Spleen (tissue), 11 donors: ENCODE measurements at regions not wholly inside any gene's neighbourhood (a gene's known extent, or its start where the extent isn't known, plus 50 kb on each side); places are given as distances from the start of the nearest gene placed in this dataset.

Experiments
- DNase-seq: peaks from one replicate; pipeline ENCODE4 v3.0.0-alpha.2; 2020
- H3K27ac ChIP-seq, 8 donors: fragments of 200-600 bp; sonication (generic) in 7 of 8; 1 replicate in 4 of 8; 2 replicates in 4 of 8; pipeline versions ENCODE4 v1.5.0 to v1.8.0; 2016 to 2021; ENCODE audit warnings: inconsistent platforms in 4 of 8, mild to moderate bottlenecking in 4 of 8, moderate library complexity in 1 of 8
- H3K27me3 ChIP-seq, 7 donors: fragments of 200-600 bp; sonication (generic) in 6 of 7; replicated peaks in 1 of 7; 1 replicate in 4 of 7; 2 replicates in 3 of 7; pipeline versions ENCODE4 v1.5.0 to v1.8.0; 2016 to 2021; ENCODE audit warnings: inconsistent platforms in 3 of 7, mild to moderate bottlenecking in 1 of 7
- H3K36me3 ChIP-seq, 6 donors: fragments of 200-600 bp; sonication (generic) in 5 of 6; 1 replicate in 4 of 6; 2 replicates in 2 of 6; pipeline versions ENCODE4 v1.5.0 to v1.8.0; 2016 to 2021; ENCODE audit warnings: inconsistent platforms in 2 of 6
- H3K4me1 ChIP-seq, 6 donors: fragments of 200-600 bp; sonication (generic) in 5 of 6; 1 replicate in 3 of 6; 2 replicates in 3 of 6; pipeline versions ENCODE4 v1.5.0 to v1.8.0; 2016 to 2021; ENCODE audit warnings: inconsistent platforms in 3 of 6
- H3K4me3 ChIP-seq, 8 donors: fragments of 200-600 bp; sonication (generic) in 7 of 8; 1 replicate in 4 of 8; 2 replicates in 4 of 8; pipeline versions ENCODE4 v1.5.0 to v1.8.0; 2016 to 2021; ENCODE audit warnings: inconsistent platforms in 4 of 8, mild to moderate bottlenecking in 4 of 8, moderate library complexity in 2 of 8
- H3K9me3 ChIP-seq, 8 donors: fragments of 200-600 bp; sonication (generic) in 7 of 8; 1 replicate in 4 of 8; 2 replicates in 4 of 8; pipeline versions ENCODE4 v1.5.0 to v1.8.0; 2016 to 2021; ENCODE audit warnings: inconsistent platforms in 4 of 8
- POLR2A ChIP-seq, 3 donors: fragments of 450-650 bp; IDR thresholded peaks; one replicate each; pipeline ENCODE4 v1.5.1; 2017; ENCODE audit warnings: antibody characterized with exemption in 3 of 3, mild to moderate bottlenecking in 1 of 3
- POLR2AphosphoS5 ChIP-seq, 3 donors: sonication (generic); formaldehyde crosslinking; IDR thresholded peaks; one replicate each; pipeline ENCODE4 v1.5.1; 2017; ENCODE audit warnings: antibody characterized with exemption in 3 of 3
- WGBS, 5 donors: extraction: QIAGEN DNeasy Blood & Tissue Kit in 3 of 5; methylation state at CpG; one replicate each; pipeline versions ENCODE4 v1.1.5 to v1.1.7; 2013 to 2018; 5-methylcytosine and 5-hydroxymethylcytosine counted together
- intact Hi-C: fragments of 100-400 bp; cut with DNase I; formaldehyde crosslinking; loops from one replicate; pipeline ENCODE4 v1.15.0; 2023; ENCODE audit warnings: low total_unique reads
- TF ChIP-seq, protein P1 (sequence below), 11 experiments: fragments of 200-600 bp in 7 of 11; fragments of 450-650 bp in 4 of 11; sonication (generic) in 4 of 11; IDR thresholded peaks in 8 of 11; conservative IDR thresholded peaks in 3 of 11; 1 replicate in 7 of 11; 2 replicates in 4 of 11; pipeline versions ENCODE4 v1.4.0 to v1.8.0; 2016 to 2021; ENCODE audit warnings: antibody characterized with exemption in 11 of 11, inconsistent platforms in 4 of 11, mild to moderate bottlenecking in 1 of 11
- donor health status: healthy with polysubstance abuse.
- donor health status: DM: no; HTN: no; CAD: no; lungs with moderate emphysema.
- donor health status: DM: no; HTN: no; CAD: no.
- donor health status: Bipolar disorder and iron deficiency.
- donor health status: healthy.
- donor health status: DM: no; HTN: no; CAD: no.
- donor health status: DM: yes; HTN: yes; CAD: no.

DNA sequence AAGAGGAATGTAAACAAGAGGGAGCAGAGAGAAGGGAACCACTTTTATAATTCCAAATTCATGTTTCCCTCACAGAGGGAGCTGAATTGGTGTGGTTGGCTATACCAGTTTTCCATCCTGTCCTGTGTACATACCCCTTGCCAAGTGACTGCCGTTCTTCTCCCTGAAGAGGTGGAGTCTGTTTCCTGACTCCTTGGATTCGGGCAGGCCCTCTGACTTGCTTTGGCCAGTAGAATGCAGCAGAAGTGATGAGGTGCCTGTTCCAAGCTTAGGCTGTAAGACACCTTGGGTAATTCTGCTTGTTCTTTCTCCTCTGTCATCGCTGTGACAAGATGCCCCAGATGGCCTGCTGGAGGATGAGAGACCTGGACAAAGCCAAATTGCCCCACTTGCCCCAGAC is 124.7 kb downstream of the UCHL1 start:
- Histone ChIP-seq H3K4me1 (peaks cover 0 to 26% (median 6%) of the 10 kb centered on the region in 6 donors), H3K36me3 (no peaks in the 10 kb centered on the region), H3K4me3 (no peak overlapping the region), H3K27ac (no peak overlapping the region), H3K27me3 (no peaks in the 10 kb centered on the region), H3K9me3 (peaks cover 0 to 15% (median 8%) of the 10 kb centered on the region in 8 donors)
- WGBS, 5 donors: 33 to 74% (median 66%) methylated on average over 3 of the region's 3 CpGs
- TF ChIP-seq, protein P1, sequence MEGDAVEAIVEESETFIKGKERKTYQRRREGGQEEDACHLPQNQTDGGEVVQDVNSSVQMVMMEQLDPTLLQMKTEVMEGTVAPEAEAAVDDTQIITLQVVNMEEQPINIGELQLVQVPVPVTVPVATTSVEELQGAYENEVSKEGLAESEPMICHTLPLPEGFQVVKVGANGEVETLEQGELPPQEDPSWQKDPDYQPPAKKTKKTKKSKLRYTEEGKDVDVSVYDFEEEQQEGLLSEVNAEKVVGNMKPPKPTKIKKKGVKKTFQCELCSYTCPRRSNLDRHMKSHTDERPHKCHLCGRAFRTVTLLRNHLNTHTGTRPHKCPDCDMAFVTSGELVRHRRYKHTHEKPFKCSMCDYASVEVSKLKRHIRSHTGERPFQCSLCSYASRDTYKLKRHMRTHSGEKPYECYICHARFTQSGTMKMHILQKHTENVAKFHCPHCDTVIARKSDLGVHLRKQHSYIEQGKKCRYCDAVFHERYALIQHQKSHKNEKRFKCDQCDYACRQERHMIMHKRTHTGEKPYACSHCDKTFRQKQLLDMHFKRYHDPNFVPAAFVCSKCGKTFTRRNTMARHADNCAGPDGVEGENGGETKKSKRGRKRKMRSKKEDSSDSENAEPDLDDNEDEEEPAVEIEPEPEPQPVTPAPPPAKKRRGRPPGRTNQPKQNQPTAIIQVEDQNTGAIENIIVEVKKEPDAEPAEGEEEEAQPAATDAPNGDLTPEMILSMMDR (IDR thresholded peaks at IDR 0.05 in 8 of 11, conservative IDR thresholded peaks at IDR 0.05 in 3 of 11): no peak
- TF ChIP-seq POLR2AphosphoS5 (IDR thresholded peaks at IDR 0.05): no peak
- no peak for TF ChIP-seq POLR2A (IDR thresholded peaks at IDR 0.05)
- DNase-seq: no peak
- intact Hi-C loops: no loop called here

DNA sequence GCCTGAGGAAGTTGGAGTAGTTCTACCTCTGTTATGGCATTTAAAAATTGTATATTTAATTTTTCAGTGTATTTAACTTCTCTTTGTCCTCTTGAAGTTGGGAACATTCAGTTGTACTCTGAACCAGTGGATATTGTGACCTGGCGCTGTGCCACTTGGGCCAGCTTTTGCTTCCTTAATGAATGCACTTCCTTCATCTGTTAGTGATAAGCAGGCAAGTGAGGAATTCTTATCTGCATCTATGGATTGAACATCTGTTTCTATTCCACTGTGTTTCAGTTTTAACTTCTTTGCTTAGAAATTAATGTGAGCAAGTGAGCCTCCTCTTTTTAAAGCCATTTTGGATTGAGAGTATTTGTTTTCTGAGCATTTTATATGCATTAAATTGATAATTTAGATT is 128.3 kb downstream of the UCHL1 start:
- intact Hi-C loops: no loop called here
- H3K27me3 ChIP-seq: no peaks in the 10 kb centered on the region
- no peak overlapping the region for H3K4me3 ChIP-seq
- H3K4me1 ChIP-seq: peaks cover 0 to 26% (median 6%) of the 10 kb centered on the region in 6 donors
- TF ChIP-seq POLR2AphosphoS5 (IDR thresholded peaks at IDR 0.05): peak in 1 of 3 donors; percentile 88
- TF ChIP-seq, protein P1 (IDR thresholded peaks at IDR 0.05 in 8 of 11, conservative IDR thresholded peaks at IDR 0.05 in 3 of 11): no peak
- no peak for TF ChIP-seq POLR2A (IDR thresholded peaks at IDR 0.05)
- H3K36me3 ChIP-seq: no peaks in the 10 kb centered on the region
- H3K9me3 ChIP-seq: no peaks in the 10 kb centered on the region
- WGBS, 5 donors: 18 to 33% (median 23%) methylated on average over 1 of the region's 1 CpG
- H3K27ac ChIP-seq: peak overlapping the region in 6 of 8 donors; percentile 25 to 61 (median 58)
- peak; percentile 86 for DNase-seq

DNA sequence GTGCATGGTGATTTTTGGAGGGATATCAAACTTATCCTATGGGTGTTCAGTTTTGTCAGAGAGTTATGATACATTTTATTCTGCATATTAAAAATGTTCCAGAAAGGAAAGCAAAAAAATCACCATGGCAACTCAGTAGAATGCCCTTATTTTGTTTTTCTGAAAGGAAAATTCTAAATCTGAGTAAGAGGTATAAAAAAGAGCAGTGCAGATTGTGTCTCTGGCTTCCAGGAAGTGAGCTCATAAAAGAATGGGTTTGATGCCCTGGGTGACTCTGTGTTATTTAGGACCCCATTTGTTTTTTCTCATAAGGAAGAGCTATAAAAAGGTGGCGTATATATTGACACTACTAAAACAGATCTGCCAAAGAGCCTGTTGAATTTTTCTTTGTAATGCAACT is 128.8 kb downstream of the UCHL1 start:
- Histone ChIP-seq H3K27me3 (no peaks in the 10 kb centered on the region), H3K36me3 (no peaks in the 10 kb centered on the region), H3K27ac (peak overlapping the region in 7 of 8 donors; percentile 16 to 61 (median 41)), H3K4me1 (peaks cover 0 to 26% (median 6%) of the 10 kb centered on the region in 6 donors), H3K4me3 (no peak overlapping the region), H3K9me3 (no peaks in the 10 kb centered on the region)
- TF ChIP-seq POLR2A (IDR thresholded peaks at IDR 0.05) (no peak), POLR2AphosphoS5 (IDR thresholded peaks at IDR 0.05) (no peak)
- TF ChIP-seq, protein P1 (IDR thresholded peaks at IDR 0.05 in 8 of 11, conservative IDR thresholded peaks at IDR 0.05 in 3 of 11): no peak
- DNase-seq: no peak
- intact Hi-C loops: no loop called here
- 83 to 90% (median 89%) methylated on average over 1 of the region's 1 CpG for WGBS, 5 donors

DNA sequence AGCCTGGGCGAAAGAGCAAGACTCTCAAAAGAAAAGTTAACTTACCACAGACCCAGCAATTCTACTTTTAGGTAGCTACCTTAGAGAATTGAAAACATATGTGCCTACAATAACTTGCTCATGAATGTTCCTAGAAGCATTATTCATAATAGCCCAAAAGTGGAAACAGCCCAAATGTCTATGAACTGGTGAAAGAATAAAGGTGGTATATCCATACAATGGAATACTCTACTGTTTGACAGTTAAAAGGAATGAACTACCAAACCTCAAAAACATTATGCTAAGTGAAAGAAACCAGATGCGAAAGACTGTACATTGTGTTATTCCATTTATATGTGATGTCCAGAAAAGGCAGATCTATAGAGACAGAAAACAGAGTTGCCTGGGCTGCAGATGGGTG is 131.4 kb downstream of the UCHL1 start:
- H3K4me3 ChIP-seq: no peak overlapping the region
- H3K9me3 ChIP-seq: no peaks in the 10 kb centered on the region
- no peak overlapping the region for H3K27ac ChIP-seq
- 86 to 97% (median 94%) methylated on average over 2 of the region's 2 CpGs for WGBS, 5 donors
- no peaks in the 10 kb centered on the region for H3K27me3 ChIP-seq
- TF ChIP-seq POLR2AphosphoS5 (IDR thresholded peaks at IDR 0.05) (no peak), POLR2A (IDR thresholded peaks at IDR 0.05) (no peak)
- TF ChIP-seq, protein P1 (IDR thresholded peaks at IDR 0.05 in 8 of 11, conservative IDR thresholded peaks at IDR 0.05 in 3 of 11): no peak
- H3K4me1 ChIP-seq: peaks cover 0 to 21% (median 6%) of the 10 kb centered on the region in 6 donors
- H3K36me3 ChIP-seq: no peaks in the 10 kb centered on the region
- no peak for DNase-seq
- intact Hi-C loops: no loop called here
